Endothelial cell of hepatic sinusoid (primary cell): ENCODE measurements at regions not wholly inside any gene's neighbourhood (a gene's known extent, or its start where the extent isn't known, plus 50 kb on each side); places are given as distances from the start of the nearest gene placed in this dataset.

Experiments
- in situ Hi-C: cut with HindIII; loops from 2 replicates; pipeline ENCODE4 v1.10.0; 2017; ENCODE audit warnings: low sequenced_read_pairs

DNA sequence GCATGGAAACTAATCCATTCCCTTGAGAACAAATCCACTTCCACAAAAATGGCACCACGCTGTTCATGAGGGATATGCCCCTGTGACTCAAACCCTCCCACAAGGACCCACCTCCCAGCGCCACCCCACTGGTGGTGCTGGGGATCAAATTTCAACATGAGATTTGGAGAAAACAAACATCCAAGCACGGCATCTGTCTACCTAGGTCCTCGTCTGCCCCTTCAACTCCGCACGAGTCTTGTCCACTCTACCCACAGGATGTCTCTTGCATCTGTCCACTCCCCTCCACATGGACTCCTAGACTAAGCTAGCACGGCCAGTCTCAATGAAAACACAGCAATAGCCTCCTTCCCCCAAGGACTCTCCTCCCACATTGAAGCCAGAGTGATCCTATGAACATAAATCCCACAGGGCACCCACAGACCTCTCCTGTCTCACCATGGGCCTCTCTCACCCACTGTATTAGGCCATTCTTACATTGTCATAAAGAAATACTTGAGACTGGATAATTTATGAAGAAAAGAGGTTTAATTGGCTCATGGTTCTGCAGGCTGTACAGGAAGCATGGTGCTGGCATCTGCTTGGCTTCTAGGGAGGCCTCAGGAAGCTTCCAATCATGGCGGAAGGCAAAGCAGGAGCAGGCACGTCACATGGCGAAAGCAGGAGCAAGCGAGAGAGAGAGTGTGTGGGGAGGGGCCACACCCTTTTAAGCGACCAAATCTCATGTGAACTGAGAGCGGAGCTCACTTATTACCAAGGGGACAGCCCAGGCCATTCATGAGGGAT is 101.4 kb downstream of the TOMM20 start:
- in situ Hi-C loops, result no loop called here

DNA sequence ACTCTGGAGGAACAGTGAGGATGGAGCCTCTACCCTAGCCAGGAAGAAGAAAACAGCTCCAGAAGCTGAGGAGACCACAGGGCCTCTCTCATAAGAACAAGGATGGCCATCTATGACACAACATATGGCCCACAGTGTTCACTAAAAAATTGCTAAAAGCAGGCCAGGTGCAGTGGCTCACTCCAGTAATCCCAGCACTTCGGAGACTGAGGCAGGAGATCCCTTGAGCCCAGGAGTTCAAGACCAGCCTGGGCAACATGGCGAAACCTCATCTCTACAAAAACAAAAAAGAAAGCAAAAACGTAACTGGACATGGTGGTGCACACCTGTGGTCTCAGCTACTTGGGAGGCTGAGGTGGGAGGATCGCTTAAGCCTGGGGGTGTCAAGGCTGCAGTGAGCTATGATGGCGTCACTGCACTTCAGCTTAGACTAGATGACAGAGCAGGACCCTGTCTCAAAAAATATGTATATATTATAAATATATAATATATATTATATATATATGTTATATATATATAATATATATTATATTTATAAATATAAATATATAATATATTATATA is 103.1 kb downstream of the TOMM20 start:
- in situ Hi-C loops, result no loop called here

DNA sequence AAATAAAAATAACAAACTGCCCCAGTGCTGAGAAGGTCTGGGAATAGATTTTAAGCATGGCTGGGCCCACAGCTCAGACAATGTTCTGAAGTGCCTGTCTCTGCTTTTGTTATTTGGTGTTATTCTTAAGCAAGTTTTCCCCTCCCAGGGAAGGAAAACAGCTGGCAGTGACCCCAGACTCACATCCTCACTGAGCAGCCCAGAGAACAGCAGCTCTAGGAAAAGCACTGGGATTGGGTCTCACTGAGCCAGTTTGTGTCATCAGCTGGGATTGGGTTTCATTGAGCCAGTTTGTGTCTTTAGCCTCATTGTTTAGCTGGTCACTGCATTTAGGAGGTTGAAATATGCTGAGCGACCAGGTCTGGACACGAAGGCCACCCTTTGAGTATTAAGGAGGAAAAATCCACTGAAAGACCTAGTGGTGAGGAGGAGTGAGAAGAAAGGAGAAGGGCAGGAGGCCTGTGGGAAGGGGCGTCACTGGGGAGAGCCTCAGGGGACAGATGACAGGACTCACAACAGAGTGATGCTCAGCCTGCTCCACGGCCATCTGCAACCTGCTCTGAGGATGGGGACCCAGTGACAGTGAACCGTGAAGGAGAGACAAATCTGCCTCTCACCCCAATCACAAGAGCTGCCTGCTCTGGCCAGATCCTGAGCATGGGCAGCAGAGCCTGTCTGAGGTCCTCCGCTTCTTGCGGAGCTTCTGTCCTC is 103.8 kb downstream of the TOMM20 start:
- in situ Hi-C loops, result no loop called here

DNA sequence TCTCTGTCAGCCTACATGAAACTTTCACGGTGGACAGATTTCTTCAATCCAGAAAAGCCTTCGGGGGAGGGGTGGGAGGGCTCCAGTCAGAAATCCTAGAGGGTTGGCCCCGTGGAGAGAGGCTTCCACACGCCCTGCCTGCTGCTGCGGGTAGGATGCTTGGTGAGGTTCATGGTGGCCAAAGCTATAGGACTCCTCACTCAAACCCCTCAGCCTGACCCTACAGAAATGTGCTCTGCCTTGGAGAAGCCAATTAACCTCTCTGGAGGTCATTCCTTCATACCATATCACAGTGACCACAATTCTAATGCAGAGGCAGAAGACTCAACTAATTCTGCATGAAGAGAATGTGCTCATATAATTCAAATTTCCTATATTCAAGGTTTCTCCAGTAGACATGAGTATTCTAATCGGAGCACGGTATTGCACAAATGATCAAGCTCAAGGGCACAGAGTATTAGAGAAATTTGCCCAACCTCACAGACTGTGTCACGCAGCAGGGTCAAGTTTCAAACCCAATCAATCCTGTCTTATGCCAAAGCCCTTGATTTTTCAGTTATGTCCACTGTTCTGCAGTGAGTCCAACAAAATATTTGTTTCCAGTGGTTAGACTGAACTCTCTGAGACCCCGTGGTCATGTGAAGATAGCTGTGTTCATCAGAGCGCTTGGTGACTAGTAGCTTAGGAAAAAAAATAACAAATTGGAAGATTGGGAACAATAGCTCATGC is 104.8 kb downstream of the TOMM20 start:
- in situ Hi-C loops, result no loop called here

DNA sequence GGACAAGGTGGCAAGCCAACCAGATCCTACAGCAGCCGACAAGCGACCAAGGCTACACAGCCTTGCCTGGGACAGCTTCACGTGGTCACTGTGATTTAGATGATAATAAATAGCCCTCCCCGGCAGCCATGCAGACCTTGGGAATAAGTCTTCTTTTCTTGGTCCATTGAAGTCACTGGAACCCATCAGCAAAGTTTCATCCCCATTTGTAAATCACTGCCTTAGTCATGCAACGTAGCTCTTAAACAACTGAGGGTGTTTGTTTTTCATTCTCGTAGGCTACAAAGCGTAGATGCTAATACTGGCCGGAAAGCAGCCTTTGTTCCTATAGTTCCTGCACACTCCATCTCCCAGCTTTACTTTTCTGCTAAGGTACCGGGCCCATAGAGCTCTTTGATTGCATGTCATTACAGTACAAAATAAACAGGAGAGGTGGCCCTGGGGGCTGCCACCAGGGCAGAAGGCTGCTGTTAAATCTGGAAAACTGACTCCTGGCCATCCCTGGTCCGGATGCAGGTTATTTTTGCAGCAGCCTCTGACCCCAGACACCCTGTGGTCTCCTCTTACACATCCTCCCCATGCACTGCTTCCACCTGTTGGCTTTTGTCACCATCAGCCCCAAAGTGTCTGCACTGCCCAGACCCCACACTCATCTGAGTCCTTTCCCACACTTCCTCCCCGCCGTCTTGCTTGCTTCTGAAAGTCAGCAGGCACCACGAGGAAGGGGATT is 105.5 kb downstream of the TOMM20 start:
- in situ Hi-C loops, result no loop called here

DNA sequence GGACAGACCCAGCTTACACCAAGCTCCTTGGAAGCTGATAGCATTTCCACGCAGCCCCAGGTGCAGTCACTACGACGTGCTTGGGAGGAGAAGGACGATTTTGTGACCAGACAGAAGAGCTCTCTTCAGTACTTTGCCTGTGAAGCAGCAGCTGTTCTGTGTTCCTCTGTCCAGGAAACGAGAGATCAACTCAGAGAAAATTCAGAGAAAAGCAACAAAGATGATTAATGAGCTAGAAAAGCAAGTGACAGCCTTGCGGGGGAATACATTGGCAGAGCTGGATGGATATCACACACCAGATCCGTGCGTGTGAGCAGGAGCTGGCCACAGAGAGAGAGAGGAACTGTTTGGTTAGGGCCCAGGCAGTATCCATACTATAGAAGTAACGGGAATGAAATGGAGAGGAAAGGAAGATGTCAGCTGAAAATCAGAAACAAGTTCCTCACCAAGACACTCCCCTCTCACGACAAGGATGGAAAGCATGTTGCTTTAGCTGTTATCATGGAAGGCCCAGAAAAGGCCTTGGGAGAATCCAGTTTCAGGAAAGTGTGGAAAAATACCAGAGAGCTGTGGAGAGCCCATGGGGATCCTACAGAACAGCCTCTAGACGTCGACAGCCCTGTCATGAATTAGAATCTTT is 106.2 kb downstream of the TOMM20 start:
- in situ Hi-C loops, result no loop called here

DNA sequence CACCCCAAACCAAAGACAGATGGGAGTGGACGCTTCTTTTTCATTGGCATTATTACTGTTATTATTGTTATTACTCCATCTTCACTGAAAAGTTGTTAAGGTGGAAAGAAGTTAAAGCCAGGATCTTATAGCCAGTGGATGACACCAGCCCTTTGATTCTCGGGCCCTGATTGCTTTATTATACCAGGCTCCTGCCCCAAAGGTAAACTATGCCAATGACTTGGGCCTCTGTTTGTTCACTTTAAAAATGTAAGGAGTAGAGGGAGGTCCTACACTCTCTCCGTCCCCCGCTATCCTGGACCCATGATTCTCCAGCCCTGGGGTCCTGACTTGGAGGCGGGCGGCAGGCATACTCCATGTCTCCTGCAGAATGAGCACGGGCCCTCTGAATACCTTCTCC is 106.8 kb downstream of the TOMM20 start:
- in situ Hi-C loops, result no loop called here

DNA sequence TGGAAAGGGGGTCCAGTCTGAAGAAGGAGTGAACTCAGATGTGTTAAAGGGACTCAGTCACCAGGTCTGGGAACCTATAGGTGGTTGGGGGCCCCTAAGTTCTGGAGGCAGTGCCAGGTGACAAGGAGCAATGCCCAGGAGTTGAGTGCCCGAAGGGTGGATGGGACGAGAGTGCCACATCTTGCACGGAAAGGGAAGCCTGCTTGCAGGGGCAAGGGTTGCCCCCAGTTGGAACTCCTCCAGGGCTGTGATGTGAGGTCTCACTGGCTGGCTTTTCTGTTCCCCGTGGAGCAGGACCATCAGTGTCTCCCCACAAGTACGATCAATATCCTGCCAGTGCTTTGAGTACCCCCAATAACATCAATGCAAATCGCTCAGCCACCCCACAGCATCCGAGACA is 107.3 kb downstream of the TOMM20 start:
- in situ Hi-C loops, result no loop called here

DNA sequence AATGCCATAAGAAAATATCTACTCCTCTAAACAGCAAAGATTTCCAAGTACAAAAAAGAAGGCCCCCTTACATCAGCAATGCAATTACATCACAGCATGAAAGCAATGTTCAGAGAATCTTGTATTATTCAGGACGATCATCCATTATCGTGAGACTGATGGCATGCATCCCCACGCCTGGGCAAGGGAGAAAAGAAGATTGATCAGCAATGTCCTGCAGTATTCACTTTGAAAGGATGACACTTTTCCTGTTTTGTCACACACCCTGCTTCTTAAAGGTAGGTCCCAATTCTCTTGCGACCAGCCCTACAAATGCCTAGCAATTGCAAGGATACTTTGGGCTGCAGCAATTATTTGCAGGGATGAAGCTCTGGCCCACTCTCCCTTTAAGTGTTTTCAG is 108.7 kb downstream of the TOMM20 start:
- in situ Hi-C loops, result no loop called here

DNA sequence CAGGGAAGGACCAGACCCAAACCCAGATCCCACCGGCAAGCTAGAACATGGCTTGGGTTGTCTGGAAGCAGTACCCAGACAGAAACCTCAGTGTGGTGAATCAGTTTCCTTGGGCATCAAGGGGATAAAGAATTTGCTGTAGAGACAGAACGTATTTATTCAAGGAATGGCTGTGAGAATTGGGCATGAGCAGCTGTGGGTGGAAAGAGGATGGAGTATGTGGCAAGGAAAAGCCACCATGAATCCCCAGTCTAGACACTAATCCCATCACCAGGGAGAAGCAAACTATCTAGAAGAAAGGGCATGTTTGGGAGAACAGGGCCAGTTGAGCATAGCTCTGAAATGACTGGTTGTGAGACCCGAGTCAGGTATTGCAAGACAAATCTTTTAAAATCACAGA is 109.2 kb downstream of the TOMM20 start:
- in situ Hi-C loops, result no loop called here

DNA sequence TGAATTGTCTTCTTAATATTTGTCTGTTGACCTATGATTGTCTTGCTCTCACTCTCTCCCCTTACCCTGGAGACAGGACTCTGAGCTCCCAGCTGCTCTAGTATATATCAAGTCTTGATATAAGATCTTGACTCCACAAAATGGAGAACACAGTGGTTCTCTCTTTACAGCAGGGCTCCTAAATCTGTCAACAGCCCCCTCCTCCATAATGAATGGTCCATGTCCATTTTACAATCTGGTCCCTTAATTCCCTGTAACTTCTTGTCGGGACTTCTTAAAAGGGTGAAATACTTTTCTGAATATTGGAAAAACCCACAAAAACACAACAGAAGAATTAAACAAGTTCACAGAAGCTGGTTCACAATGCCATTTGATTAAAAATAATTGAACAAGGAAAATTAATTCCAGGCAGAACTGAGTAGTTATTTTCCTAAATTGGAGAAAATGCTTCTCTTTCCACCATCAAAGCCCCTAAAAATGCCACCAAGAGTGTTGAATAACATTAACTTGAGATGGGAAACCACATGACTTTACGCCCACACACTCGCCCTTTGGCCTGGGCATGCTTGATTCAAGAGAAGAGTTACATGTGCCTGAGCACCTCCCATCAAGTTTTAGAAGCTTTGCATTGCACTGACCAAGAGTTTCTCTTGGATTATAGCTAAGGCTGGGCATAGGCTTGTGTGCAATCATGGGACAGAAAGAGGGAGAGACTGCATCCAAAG is 109.8 kb downstream of the TOMM20 start:
- in situ Hi-C loops, result no loop called here

DNA sequence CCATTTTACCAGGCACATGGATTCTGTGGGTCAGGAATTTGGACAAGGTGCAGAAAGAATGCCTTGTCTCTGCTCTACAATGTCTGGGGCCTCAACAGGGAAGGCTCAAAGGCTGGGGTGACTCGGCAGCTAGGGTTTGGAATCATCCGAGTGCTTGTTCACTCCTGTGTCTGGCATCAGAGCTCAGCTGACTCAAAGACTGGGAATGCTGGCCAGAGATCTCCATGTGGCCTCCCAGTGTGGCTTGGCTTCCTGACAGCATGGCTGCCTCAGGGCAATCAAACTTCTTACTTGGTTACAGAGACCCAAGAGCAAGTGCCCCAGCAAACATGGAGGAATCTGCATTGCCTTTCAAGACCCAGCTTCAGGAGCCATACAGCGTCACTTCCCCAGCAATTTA is 110.5 kb downstream of the TOMM20 start:
- in situ Hi-C loops, result no loop called here

DNA sequence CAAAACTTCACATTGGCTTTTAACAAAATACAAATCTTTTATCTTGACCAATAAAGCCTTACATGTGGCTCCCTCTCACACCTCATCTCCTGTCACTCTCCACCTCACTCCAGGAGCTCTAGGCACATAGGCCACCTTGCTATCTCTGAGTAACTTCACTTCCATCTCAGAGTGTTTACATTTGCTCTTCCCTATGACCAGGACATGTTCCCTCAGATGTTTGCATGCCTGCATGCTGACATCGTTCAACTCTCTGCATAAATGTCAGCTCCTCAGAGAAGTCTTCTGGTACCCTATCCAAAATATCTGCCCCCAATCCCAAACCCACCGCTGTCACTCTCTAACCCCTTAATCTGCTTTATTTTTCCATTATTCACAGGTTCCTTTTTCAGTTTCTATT is 110.9 kb downstream of the TOMM20 start:
- in situ Hi-C loops, result no loop called here

DNA sequence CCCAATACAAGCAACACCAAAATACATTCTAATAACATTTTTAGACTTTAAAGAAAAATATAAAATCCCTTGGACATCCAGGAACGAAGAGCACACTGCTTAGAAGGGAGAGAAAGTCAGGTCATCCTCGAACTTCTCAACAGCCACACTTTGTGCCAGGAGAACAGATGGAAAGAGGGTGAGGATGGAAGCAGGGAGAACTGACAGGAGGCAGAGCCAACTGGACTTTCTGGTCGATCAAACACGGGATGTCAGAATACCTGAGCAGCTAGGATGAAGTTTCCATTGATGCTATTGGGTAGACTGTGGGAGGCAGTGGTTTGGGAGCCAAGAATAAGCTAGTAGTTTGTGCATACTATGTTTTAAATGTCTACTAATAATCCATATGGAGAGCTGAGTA is 111.4 kb downstream of the TOMM20 start:
- in situ Hi-C loops, result no loop called here

DNA sequence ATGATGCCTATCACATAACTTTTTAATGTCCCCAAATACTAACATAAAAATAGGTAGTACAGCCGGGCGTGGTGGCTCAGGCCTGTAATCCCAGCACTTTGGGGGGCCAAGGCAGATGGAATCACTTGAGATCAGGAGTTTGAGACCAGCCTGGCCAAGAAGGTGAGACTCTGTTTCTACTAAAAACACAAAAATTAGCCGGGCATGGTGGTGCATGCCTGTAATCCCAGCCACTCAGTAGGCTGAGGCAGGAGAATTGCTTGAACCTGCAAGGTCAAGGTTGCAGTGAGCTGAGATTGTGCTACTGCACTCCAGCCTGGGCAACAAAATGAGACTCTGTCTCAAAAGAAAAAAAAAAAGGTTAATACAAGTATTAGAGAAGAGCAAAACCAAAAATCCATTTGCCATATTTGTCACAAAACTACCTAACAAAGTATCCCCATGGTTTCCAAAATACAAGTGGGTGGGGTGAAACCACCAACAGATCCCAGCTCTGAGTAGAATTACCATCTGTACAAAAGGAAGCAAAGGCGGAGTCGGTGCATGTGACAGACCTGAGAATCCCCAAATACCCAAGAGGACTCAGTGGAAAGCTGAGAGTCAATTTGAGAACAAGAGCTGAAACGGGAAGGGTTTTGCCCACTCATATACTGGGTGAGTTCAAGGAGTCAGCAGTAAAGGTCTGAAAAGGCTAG is 113.2 kb downstream of the TOMM20 start:
- in situ Hi-C loops, result no loop called here

DNA sequence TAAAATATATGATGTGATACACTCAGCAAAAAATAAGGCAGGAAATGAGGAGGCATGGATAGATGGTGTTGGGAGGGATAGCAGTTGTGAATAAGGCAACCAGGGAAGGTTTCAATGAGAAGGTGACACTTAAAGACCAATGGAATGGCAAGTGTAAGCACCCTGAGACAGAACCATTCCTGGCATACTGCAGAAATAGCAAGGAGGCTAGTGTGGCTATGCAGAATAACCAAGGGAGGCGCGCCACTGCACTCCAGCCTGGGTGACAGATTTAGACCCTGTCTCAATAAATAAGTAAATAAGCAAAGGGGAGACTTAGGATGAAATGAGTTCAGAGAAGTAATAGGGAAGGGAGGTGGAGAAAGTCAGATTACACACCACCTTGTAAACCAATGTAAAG is 113.9 kb downstream of the TOMM20 start:
- in situ Hi-C loops, result no loop called here

DNA sequence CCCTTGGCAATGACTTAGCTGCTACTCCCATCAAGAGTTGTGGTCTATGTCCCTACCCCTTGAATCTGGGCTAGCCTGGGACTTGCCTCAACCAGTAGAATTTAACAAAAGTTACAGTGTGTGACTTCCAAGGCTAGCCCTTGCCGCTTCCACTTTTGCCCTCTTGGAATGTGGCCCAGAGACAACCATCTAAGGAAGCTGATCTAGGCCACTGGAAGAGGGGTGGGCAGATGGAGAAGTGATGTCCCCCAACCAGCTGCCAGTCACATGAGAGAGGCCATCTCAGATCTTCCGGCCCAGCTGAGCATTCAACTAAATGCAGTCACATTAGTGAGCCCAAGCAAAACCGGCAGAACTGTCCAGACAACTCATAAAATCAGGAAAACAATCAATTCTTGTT is 115.1 kb downstream of the TOMM20 start:
- in situ Hi-C loops, result no loop called here

DNA sequence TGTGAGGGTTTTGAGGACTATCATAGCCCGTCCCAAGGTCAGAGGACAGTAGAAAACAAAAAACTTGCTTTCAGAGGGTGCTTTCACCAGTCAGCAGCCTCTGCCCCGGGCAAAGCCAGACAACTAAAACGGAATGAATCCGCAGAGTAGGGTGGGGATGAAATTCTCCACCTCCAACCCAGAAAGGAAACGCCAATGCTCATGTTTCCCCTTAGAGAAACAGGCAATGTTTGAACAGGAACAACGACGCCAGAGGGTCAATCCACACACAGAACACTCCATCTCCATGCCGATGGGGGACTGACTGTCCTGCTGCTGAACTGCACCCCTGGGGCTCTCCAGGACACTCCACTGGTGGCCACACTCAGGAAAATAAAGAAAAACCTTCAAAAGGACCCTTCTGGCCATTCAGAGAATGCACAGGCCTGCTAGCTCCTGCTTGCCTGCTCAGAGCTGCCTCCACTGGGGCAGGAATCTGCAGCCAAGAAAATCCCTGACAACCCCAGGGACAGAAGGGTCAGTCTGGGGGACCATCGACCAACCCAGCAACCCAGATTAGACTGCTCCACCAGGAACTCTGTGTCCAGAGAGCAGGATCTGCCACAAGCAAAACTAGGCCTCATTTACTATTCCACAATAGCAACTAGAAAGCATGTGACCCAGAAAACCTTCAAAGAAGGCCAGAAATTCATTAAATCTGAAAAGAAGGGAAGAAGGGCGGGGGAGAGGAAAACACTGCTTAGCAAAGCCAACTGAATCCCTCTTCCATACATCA is 116.0 kb downstream of the TOMM20 start:
- in situ Hi-C loops, result no loop called here
